HCT116 (cell line): ENCODE measurements at regions not wholly inside any gene's neighbourhood (a gene's known extent, or its start where the extent isn't known, plus 50 kb on each side); places are given as distances from the start of the nearest gene placed in this dataset.

Experiments
- ATAC-seq: fragments of 200-7000 bp; cut with Tn5 transposase; 2 replicates; pipeline ENCODE4 v1.9.1; 2020; ENCODE audit warnings: mild to moderate bottlenecking, moderate library complexity
- BruUV-seq: library from RNA; stranded (reverse); fragments of 400-500 nt; replicated peaks from 2 replicates; lab custom pipeline; 2021; lab: Mats Ljungman, UMichigan
- CTCF ChIA-PET: fragments of 300-600 bp; sonication (Branson Sonifier 250); formaldehyde crosslinking; loops from one replicate; lab custom pipeline; 2021; ENCODE audit warnings: antibody characterized with exemption; lab: Charles Lee
- POLR2A ChIA-PET: fragments of 300-600, 350-600 bp; sonication (Branson Sonifier 250); formaldehyde crosslinking; loops from one replicate; lab custom pipeline; 2021; ENCODE audit warnings: antibody characterized with exemption; lab: Charles Lee
- RAD21 ChIA-PET, 2 experiments: fragments of 300-600 bp; sonication (Branson Sonifier 250); formaldehyde crosslinking; loops; one replicate each; lab custom pipeline; 2023; ENCODE audit warnings: low total read pairs in 2 of 2; ENCODE audit not compliant: uncharacterized antibody in 2 of 2, unreplicated experiment in 2 of 2, low non-redundant PET in 1 of 2; lab: Charles Lee
- DNase-seq: peaks from one replicate; pipeline ENCODE4 v3.0.0-alpha.2; 2010; ENCODE audit warnings: low read depth, low spot score
- H2AFZ ChIP-seq: fragments of 200-600 bp; shearing (Covaris generic), sonication (generic); 2 replicates; pipeline ENCODE4 v1.6.1; 2017; ENCODE audit warnings: low read depth, mixed run types, mixed read lengths, antibody characterized with exemption, low read length; ENCODE audit not compliant: poor library complexity, severe bottlenecking
- H3K27ac ChIP-seq: 2 replicates; pipeline ENCODE4 v1.5.1; 2012; ENCODE audit warnings: low read depth, low read length
- H3K27me3 ChIP-seq: fragments of 200-600 bp; sonication (generic); 2 replicates; pipeline ENCODE4 v1.6.1; 2016; ENCODE audit warnings: mixed run types, low read length, mixed read lengths; ENCODE audit not compliant: insufficient read depth
- H3K36me3 ChIP-seq, 2 experiments: fragments of 200-500 bp in 1 of 2; fragments of 200-600 bp in 1 of 2; sonication (Bioruptor generic) in 1 of 2; sonication (generic) in 1 of 2; 2 replicates each; pipeline versions ENCODE4 v1.5.1 to v1.6.1; 2014 to 2016; ENCODE audit warnings: low read length in 2 of 2, inconsistent platforms in 1 of 2, mixed read lengths in 1 of 2, mixed run types in 1 of 2; ENCODE audit not compliant: insufficient read depth in 2 of 2, control insufficient read depth in 1 of 2
- H3K4me1 ChIP-seq, 2 experiments: fragments of 200-600 bp in 1 of 2; sonication (generic) in 1 of 2; 2 replicates each; pipeline versions ENCODE4 v1.5.1 to v1.6.1; 2012 to 2017; ENCODE audit warnings: low read length in 2 of 2, inconsistent platforms in 1 of 2, mild to moderate bottlenecking in 1 of 2, mixed read lengths in 1 of 2, mixed run types in 1 of 2, moderate library complexity in 1 of 2; ENCODE audit not compliant: insufficient read depth in 2 of 2, control insufficient read depth in 1 of 2
- H3K4me2 ChIP-seq: fragments of 200-600 bp; sonication (generic); 2 replicates; pipeline ENCODE4 v1.6.1; 2017; ENCODE audit warnings: mixed run types, low read length, mixed read lengths
- H3K4me3 ChIP-seq, 2 experiments: fragments of 200-600 bp in 1 of 2; sonication (generic) in 1 of 2; replicated peaks in 1 of 2; 2 replicates each; pipeline ENCODE4 v1.5.1; 2011 to 2016; ENCODE audit warnings: low read length in 2 of 2, control low read depth in 1 of 2, low read depth in 1 of 2, mild to moderate bottlenecking in 1 of 2, mixed read lengths in 1 of 2, mixed run types in 1 of 2
- H3K79me2 ChIP-seq: fragments of 200-600 bp; sonication (generic); 2 replicates; pipeline ENCODE4 v1.6.1; 2017; ENCODE audit warnings: mild to moderate bottlenecking, mixed run types, low read length, moderate library complexity, mixed read lengths; ENCODE audit not compliant: insufficient read depth
- H3K9ac ChIP-seq: fragments of 200-600 bp; sonication (generic); 2 replicates; pipeline ENCODE4 v1.6.1; 2016; ENCODE audit warnings: low read length, mixed read lengths
- H3K9me2 ChIP-seq: fragments of 200-600 bp; sonication (generic), shearing (Covaris generic); 2 replicates; pipeline ENCODE4 v1.6.1; 2017; ENCODE audit warnings: mixed run types, mild to moderate bottlenecking, moderate library complexity; ENCODE audit not compliant: insufficient read depth
- H3K9me3 ChIP-seq, 2 experiments: fragments of 200-500 bp in 1 of 2; fragments of 200-600 bp in 1 of 2; sonication (Bioruptor generic) in 1 of 2; sonication (generic) in 1 of 2; 2 replicates each; pipeline ENCODE4 v1.6.1; 2014 to 2017; ENCODE audit warnings: low read length in 2 of 2, mixed read lengths in 2 of 2, inconsistent platforms in 1 of 2, low read depth in 1 of 2, mild to moderate bottlenecking in 1 of 2, mixed run types in 1 of 2, moderate library complexity in 1 of 2; ENCODE audit not compliant: control insufficient read depth in 1 of 2, insufficient read depth in 1 of 2
- H4K20me1 ChIP-seq: fragments of 200-600 bp; sonication (generic), shearing (Covaris generic); 2 replicates; pipeline ENCODE4 v1.6.1; 2017; ENCODE audit warnings: mixed run types, mild to moderate bottlenecking, moderate library complexity; ENCODE audit not compliant: insufficient read depth
- CTCF ChIP-seq, 3 experiments: fragments of 200-600 bp in 1 of 3; sonication (generic) in 1 of 3; IDR thresholded peaks in 2 of 3; conservative IDR thresholded peaks in 1 of 3; 2 replicates each; pipeline ENCODE4 v1.5.1; 2012 to 2017; ENCODE audit warnings: low read depth in 2 of 3, low read length in 2 of 3, antibody characterized with exemption in 1 of 3, borderline replicate concordance in 1 of 3, control low read depth in 1 of 3, mild to moderate bottlenecking in 1 of 3, mixed read lengths in 1 of 3, mixed run types in 1 of 3, moderate library complexity in 1 of 3; ENCODE audit not compliant: insufficient read depth in 1 of 3
- EZH2 ChIP-seq: fragments of 200-600 bp; sonication (generic); IDR thresholded peaks from 2 replicates; pipeline ENCODE4 v1.6.1; 2017; ENCODE audit warnings: antibody characterized with exemption, mixed run types
- FOSL1 ChIP-seq: IDR thresholded peaks from 2 replicates; pipeline ENCODE4 v1.6.1; 2012; ENCODE audit warnings: low read depth
- MAX ChIP-seq: IDR thresholded peaks from 2 replicates; pipeline ENCODE4 v1.6.1; 2012
- POLR2AphosphoS5 ChIP-seq: IDR thresholded peaks from 2 replicates; pipeline ENCODE4 v1.6.1; 2011; ENCODE audit warnings: mild to moderate bottlenecking, low read depth, low read length, moderate library complexity
- RAD21 ChIP-seq: IDR thresholded peaks from 2 replicates; pipeline ENCODE4 v1.6.1; 2012; ENCODE audit warnings: low read depth, mild to moderate bottlenecking
- SP1 ChIP-seq: IDR thresholded peaks from 2 replicates; pipeline ENCODE4 v1.6.1; 2012; ENCODE audit warnings: low read depth
- TCF7L2 ChIP-seq: IDR thresholded peaks from 2 replicates; pipeline ENCODE4 v1.7.0; 2011; ENCODE audit warnings: borderline replicate concordance, inconsistent platforms; ENCODE audit not compliant: insufficient read depth, insufficient read length; ENCODE audit errors: extremely low read depth
- YY1 ChIP-seq: IDR thresholded peaks from 2 replicates; pipeline ENCODE4 v1.6.1; 2011; ENCODE audit warnings: low read length, low read depth, moderate library complexity, mild to moderate bottlenecking; ENCODE audit not compliant: insufficient replicate concordance; ENCODE audit errors: extremely low read depth
- ZBTB33 ChIP-seq: IDR thresholded peaks from 2 replicates; pipeline ENCODE4 v1.6.1; 2011; ENCODE audit warnings: mild to moderate bottlenecking, low read length, moderate library complexity; ENCODE audit not compliant: insufficient replicate concordance; ENCODE audit errors: extremely low read depth
- intact Hi-C: fragments of 100-400 bp; cut with micrococcal nuclease; formaldehyde crosslinking; loops from 2 replicates; pipeline ENCODE4 v1.10.0; 2022

DNA sequence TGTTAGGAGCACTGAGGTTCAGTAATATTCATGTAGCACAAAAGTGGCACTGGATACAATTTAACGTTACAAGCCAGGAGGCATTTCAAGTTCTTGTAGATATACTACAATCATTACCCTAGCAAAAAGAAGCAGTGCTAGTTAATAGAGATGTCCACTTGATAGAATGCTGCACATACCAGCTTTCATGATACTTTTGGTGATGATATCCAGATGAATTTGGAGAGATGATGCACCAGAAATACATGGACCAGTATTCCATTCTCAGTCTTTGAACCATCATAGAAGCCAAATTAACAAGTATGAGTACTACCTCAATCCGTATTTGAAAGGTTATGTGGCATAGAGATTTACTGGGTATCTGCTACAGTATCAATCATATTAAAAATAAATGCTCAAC lies 421.0 kb upstream of the MAGEB18 start:
- Histone ChIP-seq H2AFZ (no peak overlapping the region), H3K36me3 (no peaks in the 10 kb centered on the region), H3K4me1 (no peaks in the 10 kb centered on the region), H3K79me2 (no peaks in the 10 kb centered on the region), H3K9ac (no peak overlapping the region), H4K20me1 (no peaks in the 10 kb centered on the region), H3K4me3 (no peak overlapping the region), H3K27me3 (no peaks in the 10 kb centered on the region), H3K9me2 (no peaks in the 10 kb centered on the region), H3K4me2 (no peak overlapping the region), H3K9me3 (no peaks in the 10 kb centered on the region), H3K27ac (no peak overlapping the region)
- TF ChIP-seq TCF7L2 (no peak), SP1 (no peak), EZH2 (no peak), MAX (no peak), FOSL1 (no peak)
- CTCF ChIA-PET: no interaction called here
- BruUV-seq: no TSS peak
- POLR2A ChIA-PET: no interaction called here
- RAD21 ChIA-PET: no interaction called here
- intact Hi-C loops: no loop called here
- DNase-seq (no peak), ATAC-seq (no peak)

DNA sequence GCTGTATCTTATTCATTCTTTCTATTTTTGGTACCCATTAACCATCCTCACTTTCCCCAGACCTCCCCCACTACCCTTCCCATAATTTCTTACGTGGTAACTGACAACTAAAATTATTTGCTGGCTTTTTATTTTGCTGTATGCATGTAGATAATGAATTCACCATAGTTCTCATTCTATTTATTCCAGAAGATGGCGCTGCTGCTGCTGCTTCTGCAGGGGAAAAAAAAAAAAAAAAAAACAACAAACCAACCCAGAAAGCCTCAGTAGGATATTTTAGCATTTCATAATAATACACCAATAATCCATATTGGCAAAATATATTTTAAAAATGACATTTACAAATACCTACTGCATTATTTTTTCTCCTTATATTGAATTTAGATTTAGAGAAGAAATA lies 416.6 kb upstream of the MAGEB18 start:
- no peaks in the 10 kb centered on the region for H3K4me1 ChIP-seq
- CTCF ChIA-PET: no interaction called here
- RAD21 ChIA-PET: no interaction called here
- DNase-seq (no peak), ATAC-seq (no peak)
- BruUV-seq: no TSS peak
- H3K27me3 ChIP-seq: no peaks in the 10 kb centered on the region
- H3K79me2 ChIP-seq: no peaks in the 10 kb centered on the region
- no peak overlapping the region for H3K27ac ChIP-seq
- H3K9me3 ChIP-seq: no peaks in the 10 kb centered on the region
- H4K20me1 ChIP-seq: no peaks in the 10 kb centered on the region
- POLR2A ChIA-PET: no interaction called here
- H3K4me3 ChIP-seq: no peak overlapping the region
- H3K4me2 ChIP-seq: no peak overlapping the region
- TF ChIP-seq ZBTB33 (no peak), CTCF (IDR thresholded peaks at IDR 0.05 in 2 of 3, conservative IDR thresholded peaks at IDR 0.05 in 1 of 3; ENCODE audit: borderline replicate concordance in 1 of 3, insufficient read depth in 1 of 3, low read depth in 2 of 3, low read length in 2 of 3) (peak in 2 of 3 experiments; percentile 16 to 37; a peak in 1 of 6 replicates), TCF7L2 (no peak), RAD21 (0 out of 2 replicates have a peak, but pooled peaks have one; percentile 11), YY1 (no peak), POLR2AphosphoS5 (no peak), FOSL1 (no peak)
- no peak overlapping the region for H3K9ac ChIP-seq
- no peak overlapping the region for H2AFZ ChIP-seq
- no peaks in the 10 kb centered on the region for H3K9me2 ChIP-seq
- intact Hi-C loops: loop anchor here (10.0 kb wide), 1 partner anchor 243 kb away; no protein-coding TSS in a partner anchor
- H3K36me3 ChIP-seq: no peaks in the 10 kb centered on the region
